ENCODE measurements at regions not wholly inside any gene's neighbourhood (a gene's known extent, or its start where the extent isn't known, plus 50 kb on each side); places are given as distances from the start of the nearest gene placed in this dataset.
"Not testable (repeated sequence)": the region's sequence is repeated elsewhere in the genome, so short reads cannot be mapped to it uniquely, and the experiment has no call there.

GRCh38 chr5:38154615-38155204 lies 103.6 kb upstream of the EGFLAM start:
- DNase-seq (ENCODE audit: low spot score): no peak
- in situ Hi-C loops (cut with HindIII; ENCODE audit: low sequenced_read_pairs): no loop called here

- in situ Hi-C loops (cut with HindIII; ENCODE audit: low sequenced_read_pairs): no loop called here
- no peak for DNase-seq (ENCODE audit: low spot score)
These were observed 106.5 kb upstream of the EGFLAM start for GRCh38 chr5:38151878-38152277.

- no peak for DNase-seq (ENCODE audit: low spot score)
- in situ Hi-C loops (cut with HindIII; ENCODE audit: low sequenced_read_pairs): no loop called here
These were observed 108.6 kb upstream of the EGFLAM start for GRCh38 chr5:38149815-38150195.

- DNase-seq (ENCODE audit: low spot score): no peak
- in situ Hi-C loops (cut with HindIII; ENCODE audit: low sequenced_read_pairs): no loop called here
These were observed 110.2 kb upstream of the EGFLAM start for GRCh38 chr5:38148021-38148625.

GRCh38 chr5:38143384-38143783 lies 115.0 kb upstream of the EGFLAM start:
- in situ Hi-C loops (cut with HindIII; ENCODE audit: low sequenced_read_pairs): no loop called here

GRCh38 chr5:38141665-38142064 lies 116.7 kb upstream of the EGFLAM start:
- no peak for DNase-seq (ENCODE audit: low spot score)
- in situ Hi-C loops (cut with HindIII; ENCODE audit: low sequenced_read_pairs): no loop called here

More at GRCh38 chr5:38143384-38143783, 115.0 kb upstream of the EGFLAM start:
- DNase-seq (ENCODE audit: low spot score): no peak

- no peak for DNase-seq (ENCODE audit: low spot score)
- in situ Hi-C loops (cut with HindIII; ENCODE audit: low sequenced_read_pairs): no loop called here
These were observed 119.8 kb upstream of the EGFLAM start for GRCh38 chr5:38138574-38138973.

- DNase-seq (ENCODE audit: low spot score): no peak
- in situ Hi-C loops (cut with HindIII; ENCODE audit: low sequenced_read_pairs): no loop called here
These were observed 122.8 kb upstream of the EGFLAM start for GRCh38 chr5:38135486-38136039.

- in situ Hi-C loops (cut with HindIII; ENCODE audit: low sequenced_read_pairs): no loop called here
- DNase-seq (ENCODE audit: low spot score): no peak
These were observed 123.5 kb upstream of the EGFLAM start for GRCh38 chr5:38134810-38135209.

GRCh38 chr5:38134294-38134693 lies 124.1 kb upstream of the EGFLAM start:
- DNase-seq (ENCODE audit: low spot score); in situ Hi-C loops (cut with HindIII; ENCODE audit: low sequenced_read_pairs): not testable (repeated sequence)

GRCh38 chr5:38131686-38132085 lies 126.7 kb upstream of the EGFLAM start:
- no peak for DNase-seq (ENCODE audit: low spot score)
- in situ Hi-C loops (cut with HindIII; ENCODE audit: low sequenced_read_pairs): no loop called here

- no peak for DNase-seq (ENCODE audit: low spot score)
- in situ Hi-C loops (cut with HindIII; ENCODE audit: low sequenced_read_pairs): no loop called here
These were observed 134.0 kb upstream of the EGFLAM start for GRCh38 chr5:38124321-38124720.

- no peak for DNase-seq (ENCODE audit: low spot score)
- in situ Hi-C loops (cut with HindIII; ENCODE audit: low sequenced_read_pairs): no loop called here
These were observed 136.9 kb upstream of the EGFLAM start for GRCh38 chr5:38121420-38121819.

GRCh38 chr5:38119836-38120235 lies 138.5 kb upstream of the EGFLAM start:
- no peak for DNase-seq (ENCODE audit: low spot score)
- in situ Hi-C loops (cut with HindIII; ENCODE audit: low sequenced_read_pairs): no loop called here

- DNase-seq (ENCODE audit: low spot score): no peak
- in situ Hi-C loops (cut with HindIII; ENCODE audit: low sequenced_read_pairs): no loop called here
These were observed 140.4 kb upstream of the EGFLAM start for GRCh38 chr5:38117784-38118479.

GRCh38 chr5:38115318-38115827 lies 143.0 kb upstream of the EGFLAM start:
- in situ Hi-C loops (cut with HindIII; ENCODE audit: low sequenced_read_pairs): no loop called here
- DNase-seq (ENCODE audit: low spot score): no peak

GRCh38 chr5:38113880-38114279 lies 144.5 kb upstream of the EGFLAM start:
- in situ Hi-C loops (cut with HindIII; ENCODE audit: low sequenced_read_pairs): no loop called here
- no peak for DNase-seq (ENCODE audit: low spot score)

GRCh38 chr5:38113456-38113855 lies 144.9 kb upstream of the EGFLAM start:
- no peak for DNase-seq (ENCODE audit: low spot score)
- in situ Hi-C loops (cut with HindIII; ENCODE audit: low sequenced_read_pairs): no loop called here

GRCh38 chr5:38112938-38113337 lies 145.4 kb upstream of the EGFLAM start:
- in situ Hi-C loops (cut with HindIII; ENCODE audit: low sequenced_read_pairs): no loop called here
- DNase-seq (ENCODE audit: low spot score): no peak

- no peak for DNase-seq (ENCODE audit: low spot score)
- in situ Hi-C loops (cut with HindIII; ENCODE audit: low sequenced_read_pairs): no loop called here
These were observed 148.2 kb upstream of the EGFLAM start for GRCh38 chr5:38110130-38110529.

All from G401 (cell line).